ENCODE measurements at regions not wholly inside any gene's neighbourhood (a gene's known extent, or its start where the extent isn't known, plus 50 kb on each side); places are given as distances from the start of the nearest gene placed in this dataset.

- CTCF ChIA-PET = no interaction called here
- intact Hi-C loops (cut with micrococcal nuclease; ENCODE audit: unreplicated experiment) = no loop called here
- BruUV-seq (replicated peaks) = no TSS peak
- TF ChIP-seq CTCF (conservative IDR thresholded peaks at IDR 0.05; ENCODE audit: low read depth, low read length) = no peak
- no peak for TF ChIP-seq EZH2 (IDR thresholded peaks at IDR 0.05; ENCODE audit: borderline replicate concordance, low read depth, low read length, poor library complexity, severe bottlenecking)
- H3K9me3 ChIP-seq (ENCODE audit: low read depth, low read length, poor library complexity, severe bottlenecking) = no peaks in the 10 kb centered on the region
- peaks cover 54% of the 10 kb centered on the region for H3K27me3 ChIP-seq (replicated peaks; ENCODE audit: insufficient read depth, low read depth, low read length, poor library complexity)
- POLR2A ChIA-PET (ENCODE audit: low non-redundant PET) = no interaction called here
- H3K4me3 ChIP-seq (ENCODE audit: low read depth, low read length, poor library complexity, severe bottlenecking) = no peak overlapping the region
- DNase-seq (ENCODE audit: low spot score) = no peak
- H3K4me1 ChIP-seq (ENCODE audit: insufficient read depth, low read length, poor library complexity, severe bottlenecking) = no peaks in the 10 kb centered on the region
- H3K36me3 ChIP-seq (ENCODE audit: insufficient read depth, low read length, poor library complexity, severe bottlenecking) = no peaks in the 10 kb centered on the region
- no peak overlapping the region for H3K27ac ChIP-seq (ENCODE audit: low read depth, low read length, poor library complexity, severe bottlenecking)
These were observed 60.6 kb upstream of the NKX1-1 start for GRCh38 chr4:1466863-1467165.

GRCh38 chr4:1466034-1466862 is 60.0 kb upstream of the NKX1-1 start:
- ChIA-PET CTCF (no interaction called here), POLR2A (ENCODE audit: low non-redundant PET) (no interaction called here)
- Histone ChIP-seq H3K27me3 (replicated peaks; ENCODE audit: insufficient read depth, low read depth, low read length, poor library complexity) (peaks cover 54% of the 10 kb centered on the region), H3K4me1 (ENCODE audit: insufficient read depth, low read length, poor library complexity, severe bottlenecking) (no peaks in the 10 kb centered on the region), H3K4me3 (ENCODE audit: low read depth, low read length, poor library complexity, severe bottlenecking) (no peak overlapping the region), H3K36me3 (ENCODE audit: insufficient read depth, low read length, poor library complexity, severe bottlenecking) (no peaks in the 10 kb centered on the region), H3K27ac (ENCODE audit: low read depth, low read length, poor library complexity, severe bottlenecking) (no peak overlapping the region), H3K9me3 (ENCODE audit: low read depth, low read length, poor library complexity, severe bottlenecking) (no peaks in the 10 kb centered on the region)
- intact Hi-C loops (cut with micrococcal nuclease; ENCODE audit: unreplicated experiment) = no loop called here
- no peak for DNase-seq (ENCODE audit: low spot score)
- TF ChIP-seq CTCF (conservative IDR thresholded peaks at IDR 0.05; ENCODE audit: low read depth, low read length) (no peak), EZH2 (IDR thresholded peaks at IDR 0.05; ENCODE audit: borderline replicate concordance, low read depth, low read length, poor library complexity, severe bottlenecking) (no peak)
- no TSS peak for BruUV-seq (replicated peaks)

GRCh38 chr4:1465173-1466033 is 59.2 kb upstream of the NKX1-1 start:
- no peaks in the 10 kb centered on the region for H3K36me3 ChIP-seq (ENCODE audit: insufficient read depth, low read length, poor library complexity, severe bottlenecking)
- H3K9me3 ChIP-seq (ENCODE audit: low read depth, low read length, poor library complexity, severe bottlenecking) = no peaks in the 10 kb centered on the region
- H3K4me3 ChIP-seq (ENCODE audit: low read depth, low read length, poor library complexity, severe bottlenecking) = no peak overlapping the region
- H3K27me3 ChIP-seq (replicated peaks; ENCODE audit: insufficient read depth, low read depth, low read length, poor library complexity) = peaks cover 53% of the 10 kb centered on the region
- POLR2A ChIA-PET (ENCODE audit: low non-redundant PET) = no interaction called here
- TF ChIP-seq EZH2 (IDR thresholded peaks at IDR 0.05; ENCODE audit: borderline replicate concordance, low read depth, low read length, poor library complexity, severe bottlenecking) (no peak), CTCF (conservative IDR thresholded peaks at IDR 0.05; ENCODE audit: low read depth, low read length) (no peak)
- no peak for DNase-seq (ENCODE audit: low spot score)
- BruUV-seq (replicated peaks) = no TSS peak
- CTCF ChIA-PET = no interaction called here
- H3K27ac ChIP-seq (ENCODE audit: low read depth, low read length, poor library complexity, severe bottlenecking) = no peak overlapping the region
- intact Hi-C loops (cut with micrococcal nuclease; ENCODE audit: unreplicated experiment) = no loop called here
- no peaks in the 10 kb centered on the region for H3K4me1 ChIP-seq (ENCODE audit: insufficient read depth, low read length, poor library complexity, severe bottlenecking)

All from A673 (cell line).